OCI-LY7 (cell line): ENCODE measurements at regions not wholly inside any gene's neighbourhood (a gene's known extent, or its start where the extent isn't known, plus 50 kb on each side); places are given as distances from the start of the nearest gene placed in this dataset.

ENCODE experiments used
- BruUV-seq: library from RNA; stranded (reverse); fragments of 400-500 nt; replicated peaks from 2 replicates; lab custom pipeline; 2021; lab: Mats Ljungman, UMichigan
- CTCF ChIA-PET: fragments of 300-600 bp; sonication (Branson Sonifier 250); formaldehyde crosslinking; loops from one replicate; lab custom pipeline; 2022; ENCODE audit warnings: antibody characterized with exemption; ENCODE audit not compliant: unreplicated experiment; lab: Charles Lee
- POLR2A ChIA-PET: fragments of 300-600 bp; sonication (Branson Sonifier 250); formaldehyde crosslinking; loops from one replicate; lab custom pipeline; 2022; ENCODE audit warnings: antibody characterized with exemption; lab: Charles Lee
- DNase-seq: peaks from one replicate; pipeline ENCODE4 v3.0.0-alpha.2; 2015; ENCODE audit warnings: low spot score
- H2AFZ ChIP-seq: fragments of 200-600 bp; sonication (generic), shearing (Covaris generic); 2 replicates; pipeline ENCODE4 v1.6.1; 2014; ENCODE audit warnings: mild to moderate bottlenecking, antibody characterized with exemption, low read length, moderate library complexity
- H3K27ac ChIP-seq: fragments of 200-600 bp; sonication (generic); 2 replicates; pipeline ENCODE4 v1.5.1; 2014; ENCODE audit warnings: mixed run types, low read depth, mild to moderate bottlenecking, moderate library complexity, low read length, inconsistent platforms; ENCODE audit not compliant: poor library complexity, severe bottlenecking
- H3K36me3 ChIP-seq: fragments of 200-600 bp; sonication (generic); 2 replicates; pipeline ENCODE4 v1.6.1; 2014; ENCODE audit warnings: mild to moderate bottlenecking, antibody characterized with exemption, low read length, moderate library complexity, mixed read lengths; ENCODE audit not compliant: insufficient read depth
- H3K4me1 ChIP-seq: fragments of 200-600 bp; sonication (generic); 2 replicates; pipeline ENCODE4 v1.5.1; 2014; ENCODE audit warnings: mild to moderate bottlenecking, low read length; ENCODE audit not compliant: insufficient read depth, poor library complexity, severe bottlenecking
- H3K4me2 ChIP-seq: fragments of 200-600 bp; sonication (generic); 2 replicates; pipeline ENCODE4 v1.6.1; 2014; ENCODE audit warnings: mild to moderate bottlenecking, low read length
- H3K4me3 ChIP-seq: fragments of 200-600 bp; sonication (generic); 2 replicates; pipeline ENCODE4 v1.5.1; 2014; ENCODE audit warnings: mild to moderate bottlenecking, low read depth, low read length; ENCODE audit not compliant: poor library complexity, severe bottlenecking
- H3K79me2 ChIP-seq: fragments of 200-600 bp; sonication (generic); 2 replicates; pipeline ENCODE4 v1.6.1; 2016; ENCODE audit warnings: low read depth, mild to moderate bottlenecking, low read length, moderate library complexity, mixed read lengths; ENCODE audit not compliant: insufficient read depth
- H3K9me2 ChIP-seq: fragments of 200-600 bp; sonication (generic); 2 replicates; pipeline ENCODE4 v1.6.1; 2016; ENCODE audit warnings: mild to moderate bottlenecking, low read length, mixed read lengths; ENCODE audit not compliant: insufficient read depth
- H3K9me3 ChIP-seq: fragments of 200-600 bp; sonication (generic); 2 replicates; pipeline ENCODE4 v1.6.1; 2014; ENCODE audit warnings: mild to moderate bottlenecking, mixed run types, low read length, mixed read lengths
- H4K20me1 ChIP-seq: fragments of 200-600 bp; sonication (generic); 2 replicates; pipeline ENCODE4 v1.6.1; 2014; ENCODE audit warnings: mild to moderate bottlenecking, antibody characterized with exemption, low read length, moderate library complexity, mixed read lengths; ENCODE audit not compliant: insufficient read depth
- EZH2phosphoT487 ChIP-seq: fragments of 200-600 bp; sonication (generic); IDR thresholded peaks from 2 replicates; pipeline ENCODE4 v1.6.1; 2018; ENCODE audit warnings: low read depth, borderline replicate concordance, mild to moderate bottlenecking, mixed run types, antibody characterized with exemption, low read length, moderate library complexity, mixed read lengths
- intact Hi-C: fragments of 100-400 bp; cut with micrococcal nuclease; formaldehyde crosslinking; loops from one replicate; pipeline ENCODE4 v1.10.0; 2022; ENCODE audit not compliant: unreplicated experiment
- TF ChIP-seq, protein P1 (sequence below): fragments of 200-600 bp; sonication (generic); conservative IDR thresholded peaks from 2 replicates; pipeline ENCODE4 v1.5.1; 2014; ENCODE audit warnings: mild to moderate bottlenecking, antibody characterized with exemption, low read length, moderate library complexity, mixed read lengths

DNA sequence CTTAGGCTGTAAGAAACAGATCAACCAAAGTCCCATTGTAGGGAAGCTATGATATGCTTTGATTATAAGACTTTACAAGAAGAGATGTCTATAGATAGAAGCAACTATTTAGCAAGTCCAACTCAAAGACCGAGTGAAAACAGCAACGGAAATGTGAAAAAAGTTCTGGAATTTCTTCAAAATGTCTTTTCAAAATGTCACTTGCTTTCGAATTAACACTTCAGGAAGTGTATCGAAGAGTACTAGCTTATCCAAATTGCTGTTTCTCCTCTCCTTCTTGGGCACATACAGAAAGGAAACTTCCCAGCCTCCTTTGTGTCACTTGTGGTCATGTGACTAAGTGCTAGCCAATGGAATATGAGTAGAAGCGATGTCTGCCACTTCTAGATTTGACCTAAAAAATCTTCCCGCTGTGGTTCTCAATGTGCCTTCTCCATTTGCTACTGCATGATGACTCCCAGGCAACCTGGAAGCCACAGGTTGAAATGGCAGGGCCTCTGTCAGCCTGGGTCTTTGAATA, 89.9 kb downstream of the TSEN15 start:
- no peak for TF ChIP-seq EZH2phosphoT487
- TF ChIP-seq, protein P1, sequence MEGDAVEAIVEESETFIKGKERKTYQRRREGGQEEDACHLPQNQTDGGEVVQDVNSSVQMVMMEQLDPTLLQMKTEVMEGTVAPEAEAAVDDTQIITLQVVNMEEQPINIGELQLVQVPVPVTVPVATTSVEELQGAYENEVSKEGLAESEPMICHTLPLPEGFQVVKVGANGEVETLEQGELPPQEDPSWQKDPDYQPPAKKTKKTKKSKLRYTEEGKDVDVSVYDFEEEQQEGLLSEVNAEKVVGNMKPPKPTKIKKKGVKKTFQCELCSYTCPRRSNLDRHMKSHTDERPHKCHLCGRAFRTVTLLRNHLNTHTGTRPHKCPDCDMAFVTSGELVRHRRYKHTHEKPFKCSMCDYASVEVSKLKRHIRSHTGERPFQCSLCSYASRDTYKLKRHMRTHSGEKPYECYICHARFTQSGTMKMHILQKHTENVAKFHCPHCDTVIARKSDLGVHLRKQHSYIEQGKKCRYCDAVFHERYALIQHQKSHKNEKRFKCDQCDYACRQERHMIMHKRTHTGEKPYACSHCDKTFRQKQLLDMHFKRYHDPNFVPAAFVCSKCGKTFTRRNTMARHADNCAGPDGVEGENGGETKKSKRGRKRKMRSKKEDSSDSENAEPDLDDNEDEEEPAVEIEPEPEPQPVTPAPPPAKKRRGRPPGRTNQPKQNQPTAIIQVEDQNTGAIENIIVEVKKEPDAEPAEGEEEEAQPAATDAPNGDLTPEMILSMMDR = no peak
- Histone ChIP-seq H3K27ac (no peak overlapping the region), H4K20me1 (no peaks in the 10 kb centered on the region), H3K4me2 (no peak overlapping the region), H2AFZ (no peak overlapping the region), H3K4me3 (no peak overlapping the region), H3K36me3 (no peaks in the 10 kb centered on the region), H3K79me2 (no peaks in the 10 kb centered on the region), H3K9me3 (no peaks in the 10 kb centered on the region), H3K4me1 (no peaks in the 10 kb centered on the region), H3K9me2 (no peaks in the 10 kb centered on the region)
- no peak for DNase-seq
- POLR2A ChIA-PET = interaction anchor here (0.9 to 1.1 kb wide), 2 partner anchors 8 to 10 kb away, joined by 3 read pairs; no protein-coding TSS in a partner anchor
- intact Hi-C loops = no loop called here
- CTCF ChIA-PET = no interaction called here
- BruUV-seq = no TSS peak

DNA sequence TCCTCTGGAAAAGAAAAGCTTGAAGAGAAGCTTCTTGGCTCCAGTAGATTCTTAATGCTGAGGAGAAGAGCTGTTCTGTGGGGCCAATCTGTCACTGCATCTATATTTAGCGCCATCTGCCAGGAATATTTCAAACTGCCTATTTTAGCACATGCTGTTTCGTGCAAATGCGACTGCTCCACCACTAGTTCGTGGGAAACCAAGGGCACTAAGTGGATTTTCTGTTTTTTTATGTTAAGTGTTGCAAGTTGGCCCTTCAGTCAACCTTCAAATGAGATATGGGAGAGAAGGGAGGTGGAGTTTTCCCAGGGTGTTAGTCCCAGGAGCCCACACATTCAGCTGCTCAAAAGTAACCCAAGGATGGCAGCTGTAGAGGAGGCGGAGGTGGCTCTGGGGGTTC, 91.9 kb downstream of the TSEN15 start:
- intact Hi-C loops = no loop called here
- TF ChIP-seq, protein P1 = no peak
- TF ChIP-seq EZH2phosphoT487 = no peak
- no peak overlapping the region for H3K27ac ChIP-seq
- H3K4me1 ChIP-seq = no peaks in the 10 kb centered on the region
- H2AFZ ChIP-seq = no peak overlapping the region
- H3K4me2 ChIP-seq = no peak overlapping the region
- no peak overlapping the region for H3K4me3 ChIP-seq
- H3K9me3 ChIP-seq = no peaks in the 10 kb centered on the region
- POLR2A ChIA-PET = interaction anchor here (0.8 kb wide), 1 partner anchor 517 kb away, joined by 3 read pairs; no protein-coding TSS in a partner anchor
- no peaks in the 10 kb centered on the region for H3K9me2 ChIP-seq
- no peaks in the 10 kb centered on the region for H3K36me3 ChIP-seq
- H4K20me1 ChIP-seq = no peaks in the 10 kb centered on the region
- H3K79me2 ChIP-seq = no peaks in the 10 kb centered on the region
- DNase-seq = no peak
- no TSS peak for BruUV-seq
- CTCF ChIA-PET = no interaction called here

DNA sequence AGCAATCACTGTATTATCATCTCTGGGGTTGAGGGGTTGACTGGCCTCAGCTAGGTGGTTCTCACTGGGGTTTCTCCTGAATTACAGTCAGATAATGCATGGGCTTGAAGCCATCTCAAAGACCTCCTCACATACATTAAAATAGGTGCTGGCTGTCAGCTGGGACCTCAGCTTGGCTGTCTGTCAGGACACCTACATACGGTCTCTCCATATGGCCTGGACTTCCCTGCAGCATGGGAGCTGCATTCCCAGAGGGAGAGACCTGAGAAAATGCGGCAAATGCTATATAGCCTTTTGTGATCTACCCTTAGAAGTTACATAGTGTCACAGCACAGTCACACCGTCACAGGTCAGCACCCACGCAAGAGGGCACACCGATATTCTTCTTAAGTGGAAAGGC, 93.6 kb downstream of the TSEN15 start:
- CTCF ChIA-PET = no interaction called here
- Histone ChIP-seq H3K4me3 (no peak overlapping the region), H3K4me2 (no peak overlapping the region), H3K36me3 (no peaks in the 10 kb centered on the region), H3K27ac (no peak overlapping the region), H3K9me2 (no peaks in the 10 kb centered on the region; the same call in 1 of the 2 replicates), H3K9me3 (no peaks in the 10 kb centered on the region), H4K20me1 (no peaks in the 10 kb centered on the region), H3K4me1 (no peaks in the 10 kb centered on the region), H3K79me2 (no peaks in the 10 kb centered on the region), H2AFZ (no peak overlapping the region)
- no TSS peak for BruUV-seq
- DNase-seq = no peak
- POLR2A ChIA-PET = no interaction called here
- intact Hi-C loops = no loop called here
- TF ChIP-seq EZH2phosphoT487 = no peak
- TF ChIP-seq, protein P1 = no peak
